GM12878 (cell line): ENCODE measurements at regions not wholly inside any gene's neighbourhood (a gene's known extent, or its start where the extent isn't known, plus 50 kb on each side); places are given as distances from the start of the nearest gene placed in this dataset.

Experiments used
- CTCF ChIP-seq, 3 experiments: IDR thresholded peaks in 2 of 3; conservative IDR thresholded peaks in 1 of 3; 2 replicates each; pipeline ENCODE4 v1.5.1; 2011; ENCODE audit warnings: low read depth in 3 of 3, low read length in 3 of 3, mild to moderate bottlenecking in 3 of 3, control low read depth in 2 of 3, moderate library complexity in 2 of 3, inconsistent platforms in 1 of 3, mixed read lengths in 1 of 3; ENCODE audit not compliant: control insufficient read depth in 2 of 3, insufficient read depth in 1 of 3; ENCODE audit errors: extremely low read depth in 1 of 3
- POLR2AphosphoS5 ChIP-seq: IDR thresholded peaks from 2 replicates; pipeline ENCODE4 v1.6.1; 2011; ENCODE audit warnings: mild to moderate bottlenecking, low read length, inconsistent platforms
- RAD21 ChIP-seq: IDR thresholded peaks from 2 replicates; pipeline ENCODE4 v1.6.1; 2011; ENCODE audit warnings: mild to moderate bottlenecking, low read depth, low read length, moderate library complexity; ENCODE audit not compliant: insufficient read depth
- TBL1XR1 ChIP-seq: IDR thresholded peaks from 2 replicates; pipeline ENCODE4 v1.6.1; 2012; ENCODE audit warnings: low read depth, low read length, improper control_type of control experiment
- YY1 ChIP-seq: IDR thresholded peaks from 2 replicates; pipeline ENCODE4 v1.6.1; 2011; ENCODE audit warnings: low read depth, mild to moderate bottlenecking, low read length
- TF ChIP-seq, protein P1 (sequence below): IDR thresholded peaks from 2 replicates; pipeline ENCODE4 v1.6.1; 2012; ENCODE audit warnings: low read depth, low read length, improper control_type of control experiment

DNA sequence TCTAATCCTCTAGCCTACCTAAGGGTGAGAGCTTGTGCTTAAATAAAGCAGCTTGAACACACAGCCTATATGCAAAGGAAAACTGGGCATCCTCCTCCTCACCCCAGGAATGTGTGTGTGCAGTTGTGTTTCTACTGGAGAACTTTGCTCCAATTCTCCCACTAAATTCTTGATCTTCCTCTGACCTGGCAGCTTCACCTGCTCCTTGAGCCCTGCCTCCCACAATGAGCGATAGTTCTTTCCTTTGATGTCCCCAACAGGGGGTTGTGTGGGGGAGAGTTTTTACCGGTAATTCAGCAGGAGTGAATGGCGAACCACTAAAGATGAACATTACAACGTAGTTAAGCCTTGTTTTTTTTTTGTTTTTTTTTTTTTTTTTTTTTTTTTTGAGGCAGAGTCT is 113.5 kb upstream of the RCN1 start:
- no peak for TF ChIP-seq YY1
- no peak for TF ChIP-seq TBL1XR1
- no peak for TF ChIP-seq CTCF (IDR thresholded peaks at IDR 0.05 in 2 of 3, conservative IDR thresholded peaks at IDR 0.05 in 1 of 3; ENCODE audit: control insufficient read depth in 2 of 3, extremely low read depth in 1 of 3, insufficient read depth in 1 of 3, low read depth in 3 of 3, low read length in 3 of 3)
- TF ChIP-seq, protein P1, sequence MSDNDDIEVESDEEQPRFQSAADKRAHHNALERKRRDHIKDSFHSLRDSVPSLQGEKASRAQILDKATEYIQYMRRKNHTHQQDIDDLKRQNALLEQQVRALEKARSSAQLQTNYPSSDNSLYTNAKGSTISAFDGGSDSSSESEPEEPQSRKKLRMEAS: no peak
- TF ChIP-seq RAD21: no peak
- TF ChIP-seq POLR2AphosphoS5: no peak
